GM11168 (cell line): ENCODE measurements at regions not wholly inside any gene's neighbourhood (a gene's known extent, or its start where the extent isn't known, plus 50 kb on each side); places are given as distances from the start of the nearest gene placed in this dataset.
"Not testable (repeated sequence)": the region's sequence is repeated elsewhere in the genome, so short reads cannot be mapped to it uniquely, and the experiment has no call there.

ENCODE experiments used
- in situ Hi-C: fragments of 300-500 bp; cut with MboI; formaldehyde crosslinking; loops from one replicate; pipeline ENCODE4 v1.12.0; 2022; ENCODE audit warnings: low sequenced_read_pairs; ENCODE audit not compliant: unreplicated experiment

GRCh38 chr2:155944218-155944617 lies 388.3 kb downstream of the NR4A2 start:
- in situ Hi-C loops: no loop called here

GRCh38 chr2:155930312-155930711 lies 402.2 kb downstream of the NR4A2 start:
- in situ Hi-C loops: no loop called here

GRCh38 chr2:155917380-155917779 lies 415.1 kb downstream of the NR4A2 start:
- in situ Hi-C loops: no loop called here

- in situ Hi-C loops: no loop called here
These were observed 419.2 kb downstream of the NR4A2 start for GRCh38 chr2:155913356-155913755.

- in situ Hi-C loops: no loop called here
These were observed 424.0 kb downstream of the NR4A2 start for GRCh38 chr2:155908567-155908966.

- in situ Hi-C loops: no loop called here
These were observed 425.3 kb downstream of the NR4A2 start for GRCh38 chr2:155907211-155907610.

- in situ Hi-C loops: no loop called here
These were observed 426.9 kb downstream of the NR4A2 start for GRCh38 chr2:155905657-155906056.

- in situ Hi-C loops: no loop called here
These were observed 427.8 kb downstream of the NR4A2 start for GRCh38 chr2:155904720-155905119.

GRCh38 chr2:155902635-155903034 lies 429.9 kb downstream of the NR4A2 start:
- in situ Hi-C loops: no loop called here

- in situ Hi-C loops: no loop called here
These were observed 437.5 kb downstream of the NR4A2 start for GRCh38 chr2:155895016-155895415.

- in situ Hi-C loops: not testable (repeated sequence)
These were observed 452.1 kb downstream of the NR4A2 start for GRCh38 chr2:155880382-155880781.

- in situ Hi-C loops: not testable (repeated sequence)
These were observed 452.6 kb downstream of the NR4A2 start for GRCh38 chr2:155879900-155880299.

- in situ Hi-C loops: no loop called here
These were observed 460.1 kb downstream of the NR4A2 start for GRCh38 chr2:155872396-155872795.

GRCh38 chr2:155871940-155872339 lies 460.6 kb downstream of the NR4A2 start:
- in situ Hi-C loops: no loop called here

- in situ Hi-C loops: no loop called here
These were observed 465.0 kb downstream of the NR4A2 start for GRCh38 chr2:155867564-155867963.

GRCh38 chr2:155866477-155866876 lies 466.0 kb downstream of the NR4A2 start:
- in situ Hi-C loops: no loop called here

GRCh38 chr2:155852156-155852555 lies 480.4 kb downstream of the NR4A2 start:
- in situ Hi-C loops: no loop called here

GRCh38 chr2:155846259-155846658 lies 486.3 kb downstream of the NR4A2 start:
- in situ Hi-C loops: no loop called here

- in situ Hi-C loops: no loop called here
These were observed 488.1 kb downstream of the NR4A2 start for GRCh38 chr2:155844461-155844860.

GRCh38 chr2:155842103-155842502 lies 490.4 kb downstream of the NR4A2 start:
- in situ Hi-C loops: no loop called here

- in situ Hi-C loops: no loop called here
These were observed 491.1 kb downstream of the NR4A2 start for GRCh38 chr2:155841442-155841841.

GRCh38 chr2:155840661-155841060 lies 491.9 kb downstream of the NR4A2 start:
- in situ Hi-C loops: no loop called here

GRCh38 chr2:155839991-155840390 lies 492.5 kb downstream of the NR4A2 start:
- in situ Hi-C loops: no loop called here
